Upper lobe of right lung (tissue), 1 donor: ENCODE measurements at regions not wholly inside any gene's neighbourhood (a gene's known extent, or its start where the extent isn't known, plus 50 kb on each side); places are given as distances from the start of the nearest gene placed in this dataset.
A peak's percentile ranks its signal among the peaks of the same experiment; 100 is the strongest.

Source experiments
- ATAC-seq: fragments of 200-7000 bp; cut with Tn5 transposase; one replicate; pipeline ENCODE4 v1.9.1; 2020; ENCODE audit warnings: mild to moderate bottlenecking, moderate library complexity
- DNase-seq: peaks from one replicate; pipeline ENCODE4 v3.0.0-alpha.2; 2020
- H3K27ac ChIP-seq: fragments of 200-600 bp; one replicate; pipeline ENCODE4 v1.8.0; 2022
- H3K27me3 ChIP-seq: fragments of 200-600 bp; one replicate; pipeline ENCODE4 v1.8.0; 2022; ENCODE audit warnings: mild to moderate bottlenecking
- H3K36me3 ChIP-seq: fragments of 200-600 bp; one replicate; pipeline ENCODE4 v1.8.0; 2022
- H3K4me1 ChIP-seq: fragments of 200-600 bp; one replicate; pipeline ENCODE4 v1.8.0; 2022
- H3K4me3 ChIP-seq: fragments of 200-600 bp; one replicate; pipeline ENCODE4 v1.8.0; 2022; ENCODE audit warnings: mild to moderate bottlenecking
- H3K9me3 ChIP-seq: fragments of 200-600 bp; one replicate; pipeline ENCODE4 v1.8.0; 2022
- CTCF ChIP-seq: fragments of 200-600 bp; IDR thresholded peaks from one replicate; pipeline ENCODE4 v1.8.0; 2022; ENCODE audit warnings: antibody characterized with exemption
- intact Hi-C: fragments of 100-400 bp; cut with DNase I; formaldehyde crosslinking; loops from one replicate; pipeline ENCODE4 v1.11.0; 2022
- donor health status: DM: no; HTN: yes; CAD: no; lungs with severe emphysema.

GRCh38 chr3:159829056-159829455 is 159.6 kb upstream of the IL12A start:
- no peak overlapping the region for H3K27ac ChIP-seq

GRCh38 chr3:159829539-159830227 is 159.0 kb upstream of the IL12A start:
- H3K9me3 ChIP-seq, result no peaks in the 10 kb centered on the region
- no peak overlapping the region for H3K4me3 ChIP-seq
- no peaks in the 10 kb centered on the region for H3K36me3 ChIP-seq
- DNase-seq, result no peak
- peaks cover 14% of the 10 kb centered on the region for H3K4me1 ChIP-seq
- TF ChIP-seq CTCF, result no peak
- ATAC-seq, result peak; percentile 71
- no peak overlapping the region for H3K27ac ChIP-seq
- no peaks in the 10 kb centered on the region for H3K27me3 ChIP-seq
- intact Hi-C loops, result loop anchor here (5.0 kb wide), 1 partner anchor 178 kb away; no protein-coding TSS in a partner anchor

More at GRCh38 chr3:159829056-159829455, 159.6 kb upstream of the IL12A start:
- Histone ChIP-seq H3K4me1 (peaks cover 14% of the 10 kb centered on the region), H3K27me3 (no peaks in the 10 kb centered on the region), H3K4me3 (no peak overlapping the region), H3K9me3 (no peaks in the 10 kb centered on the region), H3K36me3 (no peaks in the 10 kb centered on the region)
- no peak for TF ChIP-seq CTCF
- ATAC-seq, result no peak
- intact Hi-C loops, result loop anchor here (5.0 kb wide), 1 partner anchor 178 kb away; no protein-coding TSS in a partner anchor
- DNase-seq, result no peak

- H3K27ac ChIP-seq, result no peak overlapping the region
- no peaks in the 10 kb centered on the region for H3K36me3 ChIP-seq
- TF ChIP-seq CTCF, result no peak
- peaks cover 14% of the 10 kb centered on the region for H3K4me1 ChIP-seq
- no peaks in the 10 kb centered on the region for H3K9me3 ChIP-seq
- ATAC-seq, result peak; percentile 24
- no peaks in the 10 kb centered on the region for H3K27me3 ChIP-seq
- intact Hi-C loops, result no loop called here
- no peak overlapping the region for H3K4me3 ChIP-seq
- no peak for DNase-seq
Observed at GRCh38 chr3:159830523-159831154, 158.0 kb upstream of the IL12A start.

GRCh38 chr3:159831466-159831865 is 157.2 kb upstream of the IL12A start:
- DNase-seq, result no peak
- intact Hi-C loops, result no loop called here
- no peak overlapping the region for H3K27ac ChIP-seq
- no peaks in the 10 kb centered on the region for H3K36me3 ChIP-seq
- no peaks in the 10 kb centered on the region for H3K9me3 ChIP-seq
- H3K4me1 ChIP-seq, result peaks cover 15% of the 10 kb centered on the region
- no peak for ATAC-seq
- H3K4me3 ChIP-seq, result no peak overlapping the region
- no peak for TF ChIP-seq CTCF
- H3K27me3 ChIP-seq, result no peaks in the 10 kb centered on the region

- TF ChIP-seq CTCF, result no peak
- Histone ChIP-seq H3K4me1 (peaks cover 21% of the 10 kb centered on the region), H3K36me3 (no peaks in the 10 kb centered on the region), H3K27ac (no peak overlapping the region), H3K4me3 (no peak overlapping the region), H3K9me3 (no peaks in the 10 kb centered on the region), H3K27me3 (no peaks in the 10 kb centered on the region)
- intact Hi-C loops, result no loop called here
- DNase-seq (no peak), ATAC-seq (peak; percentile 11)
Observed at GRCh38 chr3:159832024-159832423, 156.6 kb upstream of the IL12A start.
